Adrenal gland (tissue), 5 donors: ENCODE measurements at regions not wholly inside any gene's neighbourhood (a gene's known extent, or its start where the extent isn't known, plus 50 kb on each side); places are given as distances from the start of the nearest gene placed in this dataset.

Experiments
- CTCF ChIP-seq, 6 experiments: fragments of 450-650 bp in 4 of 6; fragments of 200-600 bp in 2 of 6; sonication (generic) in 1 of 6; IDR thresholded peaks; 1 replicate in 5 of 6; 2 replicates in 1 of 6; pipeline versions ENCODE4 v1.5.1 to v1.8.0; 2016 to 2021; ENCODE audit warnings: antibody characterized with exemption in 6 of 6, mild to moderate bottlenecking in 2 of 6, moderate library complexity in 1 of 6
- POLR2A ChIP-seq, 2 donors: fragments of 450-650 bp; IDR thresholded peaks; one replicate each; pipeline ENCODE4 v1.6.1; 2017; ENCODE audit warnings: antibody characterized with exemption in 2 of 2, mild to moderate bottlenecking in 2 of 2, moderate library complexity in 1 of 2
- donor health status: DM: no; HTN: no; CAD: no.

GRCh38 chr10:124225029-124225466, 131.7 kb upstream of the CHST15 start:
- no peak for TF ChIP-seq CTCF (IDR thresholded peaks at IDR 0.05)
- no peak for TF ChIP-seq POLR2A (IDR thresholded peaks at IDR 0.05)
